HL-60 (cell line): ENCODE measurements at regions not wholly inside any gene's neighbourhood (a gene's known extent, or its start where the extent isn't known, plus 50 kb on each side); places are given as distances from the start of the nearest gene placed in this dataset.

Experiments
- DNase-seq, 2 experiments: peaks; one replicate each; pipeline ENCODE4 v3.0.0-alpha.2; 2010 to 2020; ENCODE audit warnings: low read depth in 1 of 2, low spot score in 1 of 2
- H3K27ac ChIP-seq: fragments of 250-450 bp; sonication (Bioruptor Pico); replicated peaks from 2 replicates; pipeline ENCODE4 v1.5.1; 2020; ENCODE audit warnings: mild to moderate bottlenecking, moderate library complexity
- H3K27me3 ChIP-seq: fragments of 250-450 bp; sonication (Bioruptor Pico); 2 replicates; pipeline ENCODE4 v1.5.1; 2021; ENCODE audit warnings: mild to moderate bottlenecking, moderate library complexity; ENCODE audit not compliant: insufficient read depth, poor library complexity, severe bottlenecking
- H3K4me3 ChIP-seq: replicated peaks from 2 replicates; pipeline ENCODE4 v1.5.1; 2011; ENCODE audit warnings: mild to moderate bottlenecking, control low read depth, low read length; ENCODE audit not compliant: insufficient read depth
- CTCF ChIP-seq: IDR thresholded peaks from one replicate; pipeline ENCODE4 v1.5.1; 2011; ENCODE audit warnings: low read length, control low read depth, inconsistent platforms; ENCODE audit not compliant: insufficient read depth
- GABPA ChIP-seq: IDR thresholded peaks from 2 replicates; pipeline ENCODE4 v1.6.1; 2012; ENCODE audit warnings: low read depth
- POLR2AphosphoS5 ChIP-seq: IDR thresholded peaks from 2 replicates; pipeline ENCODE4 v1.6.1; 2012; ENCODE audit warnings: low read depth
- REST ChIP-seq: IDR thresholded peaks from 2 replicates; pipeline ENCODE4 v1.6.1; 2012; ENCODE audit warnings: low read depth; ENCODE audit not compliant: insufficient replicate concordance
- SPI1 ChIP-seq: IDR thresholded peaks from 2 replicates; pipeline ENCODE4 v1.6.1; 2012; ENCODE audit warnings: low read depth, mild to moderate bottlenecking, borderline replicate concordance

- no peak overlapping the region for H3K27ac ChIP-seq
- H3K27me3 ChIP-seq = no peaks in the 10 kb centered on the region
- H3K4me3 ChIP-seq = no peak overlapping the region
- TF ChIP-seq REST (no peak), CTCF (no peak), POLR2AphosphoS5 (no peak), GABPA (no peak), SPI1 (no peak)
- no peak for DNase-seq
These were observed 1674.9 kb downstream of the REEP3 start for GRCh38 chr10:65196111-65196510.

GRCh38 chr10:65197935-65198334, 1676.7 kb downstream of the REEP3 start:
- Histone ChIP-seq H3K4me3 (no peak overlapping the region), H3K27me3 (no peaks in the 10 kb centered on the region), H3K27ac (no peak overlapping the region)
- TF ChIP-seq CTCF (no peak), GABPA (no peak), POLR2AphosphoS5 (no peak), SPI1 (no peak)
- no peak for DNase-seq

GRCh38 chr10:65201491-65201890, 1680.3 kb downstream of the REEP3 start:
- H3K4me3 ChIP-seq = no peak overlapping the region
- H3K27me3 ChIP-seq = no peaks in the 10 kb centered on the region
- no peak for DNase-seq
- TF ChIP-seq CTCF (no peak), POLR2AphosphoS5 (no peak), REST (no peak), SPI1 (no peak), GABPA (no peak)
- H3K27ac ChIP-seq = no peak overlapping the region

GRCh38 chr10:65204999-65205398, 1683.8 kb downstream of the REEP3 start:
- no peaks in the 10 kb centered on the region for H3K27me3 ChIP-seq
- TF ChIP-seq REST (no peak), SPI1 (no peak), GABPA (no peak), POLR2AphosphoS5 (no peak), CTCF (no peak)
- no peak for DNase-seq
- H3K4me3 ChIP-seq = no peak overlapping the region
- H3K27ac ChIP-seq = no peak overlapping the region
